SK-N-SH (cell line): ENCODE measurements at regions not wholly inside any gene's neighbourhood (a gene's known extent, or its start where the extent isn't known, plus 50 kb on each side); places are given as distances from the start of the nearest gene placed in this dataset.

Experiments used
- CTCF ChIA-PET: fragments of 300-600, 350-600 bp; formaldehyde crosslinking; extraction: SDS; loops from one replicate; lab custom pipeline; 2021; lab: Yijun Ruan, JAX
- POLR2A ChIA-PET: fragments of 350-600 bp; sonication (Branson Sonifier 250); formaldehyde crosslinking; extraction: SDS; loops from one replicate; lab custom pipeline; 2020; ENCODE audit warnings: antibody characterized with exemption, inconsistent platforms; lab: Yijun Ruan, JAX
- DNase-seq: peaks from one replicate; pipeline ENCODE4 v3.0.0; 2012
- H2AFZ ChIP-seq: fragments of 200-600 bp; sonication (generic); 2 replicates; pipeline ENCODE4 v1.8.1; 2016; ENCODE audit warnings: antibody characterized with exemption, mild to moderate bottlenecking, low read depth
- H3F3A ChIP-seq: fragments of 200-600 bp; sonication (generic); replicated peaks from 2 replicates; pipeline ENCODE3; 2016; ENCODE audit warnings: antibody characterized with exemption, mild to moderate bottlenecking; ENCODE audit not compliant: insufficient read depth
- H3K27ac ChIP-seq, 2 experiments: fragments of 200-500 bp in 1 of 2; fragments of 200-600 bp in 1 of 2; sonication (Bioruptor generic) in 1 of 2; sonication (generic), shearing (Covaris generic) in 1 of 2; 2 replicates each; pipeline versions ENCODE4 v1.5.1 to v1.6.1; 2014 to 2016; ENCODE audit warnings: low read depth in 2 of 2, inconsistent platforms in 1 of 2, low read length in 1 of 2, mild to moderate bottlenecking in 1 of 2, mixed read lengths in 1 of 2
- H3K27me3 ChIP-seq: fragments of 200-600 bp; sonication (generic), shearing (Covaris generic); 2 replicates; pipeline ENCODE4 v1.6.1; 2016; ENCODE audit warnings: mixed run types; ENCODE audit not compliant: insufficient read depth
- H3K36me3 ChIP-seq, 2 experiments: fragments of 200-500 bp in 1 of 2; fragments of 200-600 bp in 1 of 2; sonication (Bioruptor generic) in 1 of 2; sonication (generic) in 1 of 2; replicated peaks in 1 of 2; 2 replicates each; pipeline versions ENCODE3 to v1.5.1; 2014 to 2016; ENCODE audit warnings: low read length in 1 of 2, mild to moderate bottlenecking in 1 of 2; ENCODE audit not compliant: insufficient read depth in 2 of 2, control insufficient read depth in 1 of 2
- H3K4me1 ChIP-seq, 2 experiments: fragments of 200-500 bp in 1 of 2; fragments of 200-600 bp in 1 of 2; sonication (Bioruptor generic) in 1 of 2; sonication (generic), shearing (Covaris generic) in 1 of 2; 2 replicates each; pipeline versions ENCODE4 v1.5.1 to v1.6.1; 2014 to 2016; ENCODE audit warnings: low read depth in 1 of 2, low read length in 1 of 2, mixed run types in 1 of 2; ENCODE audit not compliant: insufficient read depth in 2 of 2, control insufficient read depth in 1 of 2
- H3K4me2 ChIP-seq: fragments of 200-600 bp; sonication (generic), shearing (Covaris generic); 2 replicates; pipeline ENCODE4 v1.6.1; 2017; ENCODE audit warnings: mixed run types
- H3K4me3 ChIP-seq, 2 experiments: fragments of 200-500 bp in 1 of 2; fragments of 200-600 bp in 1 of 2; sonication (Bioruptor generic) in 1 of 2; sonication (generic), shearing (Covaris generic) in 1 of 2; 2 replicates each; pipeline versions ENCODE4 v1.5.1 to v1.8.1; 2014 to 2016; ENCODE audit warnings: low read depth in 2 of 2, inconsistent platforms in 1 of 2, low read length in 1 of 2, mild to moderate bottlenecking in 1 of 2, mixed read lengths in 1 of 2, moderate library complexity in 1 of 2
- H3K79me2 ChIP-seq: fragments of 200-600 bp; sonication (generic); 2 replicates; pipeline ENCODE4 v1.8.1; 2017; ENCODE audit warnings: mild to moderate bottlenecking; ENCODE audit not compliant: insufficient read depth
- H3K9ac ChIP-seq: fragments of 200-600 bp; sonication (generic); 2 replicates; pipeline ENCODE4 v1.6.1; 2017; ENCODE audit warnings: mixed run types
- H3K9me2 ChIP-seq: fragments of 200-600 bp; sonication (generic); 2 replicates; pipeline ENCODE4 v1.6.1; 2017; ENCODE audit warnings: mixed run types
- H3K9me3 ChIP-seq: fragments of 200-600 bp; sonication (generic); 2 replicates; pipeline ENCODE4 v1.6.1; 2017; ENCODE audit warnings: mixed run types, mild to moderate bottlenecking, moderate library complexity
- H4K20me1 ChIP-seq: fragments of 200-600 bp; sonication (generic); 2 replicates; pipeline ENCODE4 v1.6.1; 2017; ENCODE audit warnings: mild to moderate bottlenecking, mixed run types; ENCODE audit not compliant: insufficient read depth
- ELF1 ChIP-seq: IDR thresholded peaks from 2 replicates; pipeline ENCODE4 v1.4.0; 2012
- EP300 ChIP-seq, 2 experiments: IDR thresholded peaks; 2 replicates each; pipeline versions ENCODE4 v1.4.0 to v1.6.1; 2012; ENCODE audit warnings: borderline replicate concordance in 1 of 2, low read depth in 1 of 2, low read length in 1 of 2
- FOXJ3 ChIP-seq: sonication (generic); formaldehyde crosslinking; IDR thresholded peaks from 2 replicates; pipeline ENCODE4 v1.5.1; 2020; ENCODE audit warnings: mild to moderate bottlenecking, missing genetic modification reagents
- GATA2 ChIP-seq: sonication (generic); formaldehyde crosslinking; IDR thresholded peaks from 2 replicates; pipeline ENCODE4 v1.5.0; 2020; ENCODE audit warnings: mild to moderate bottlenecking, missing genetic modification reagents
- JUND ChIP-seq: IDR thresholded peaks from 2 replicates; pipeline ENCODE4 v1.4.0; 2012
- NFIC ChIP-seq: IDR thresholded peaks from 2 replicates; pipeline ENCODE4 v1.4.0; 2012; ENCODE audit warnings: borderline replicate concordance
- POLR2AphosphoS5 ChIP-seq: IDR thresholded peaks from 2 replicates; pipeline ENCODE4 v1.6.1; 2012; ENCODE audit warnings: low read depth, low read length
- RAD21 ChIP-seq: IDR thresholded peaks from 2 replicates; pipeline ENCODE4 v1.6.1; 2012; ENCODE audit warnings: mild to moderate bottlenecking, low read length
- RFX5 ChIP-seq: IDR thresholded peaks from 2 replicates; pipeline ENCODE4 v1.6.1; 2012; ENCODE audit warnings: mild to moderate bottlenecking, improper control_type of control experiment, low read length
- RXRA ChIP-seq: IDR thresholded peaks from 2 replicates; pipeline ENCODE4 v1.4.0; 2012; ENCODE audit warnings: low read depth, mild to moderate bottlenecking, borderline replicate concordance
- SMC3 ChIP-seq: IDR thresholded peaks from 2 replicates; pipeline ENCODE4 v1.6.1; 2012; ENCODE audit warnings: low read depth, low read length, improper control_type of control experiment
- TCF12 ChIP-seq: IDR thresholded peaks from 2 replicates; pipeline ENCODE4 v1.4.0; 2012
- WGBS: methylation state at CpG from one replicate; pipeline ENCODE4 v1.1.6; 2017; ENCODE audit warnings: low lambda C conversion rate; 5-methylcytosine and 5-hydroxymethylcytosine counted together
- TF ChIP-seq, protein P1 (sequence below): fragments of 150-350 bp; IDR thresholded peaks from 2 replicates; pipeline ENCODE4 v1.6.1; 2017; ENCODE audit warnings: antibody characterized with exemption, low read length, low read depth, borderline replicate concordance
- TF ChIP-seq, protein P2 (sequence below): IDR thresholded peaks from 2 replicates; pipeline ENCODE4 v1.4.0; 2012; ENCODE audit warnings: low read depth, borderline replicate concordance
- TF ChIP-seq, protein P3 (sequence below): fragments of 150-350 bp; IDR thresholded peaks from 2 replicates; pipeline ENCODE4 v1.6.1; 2016; ENCODE audit warnings: mild to moderate bottlenecking, low read depth, low read length
- TF ChIP-seq, protein P4 (sequence below): IDR thresholded peaks from 2 replicates; pipeline ENCODE4 v1.6.1; 2012; ENCODE audit warnings: mild to moderate bottlenecking, low read depth, low read length, moderate library complexity

GRCh38 chr10:4678023-4678950 lies 147.7 kb upstream of the AKR1E2 start:
- H3K27ac ChIP-seq, result peak overlapping the region in 1 of 2 experiments; percentile 72; a peak in 2 of 4 replicates
- ChIA-PET POLR2A (no interaction called here), CTCF (no interaction called here)
- peaks cover 16% of the 10 kb centered on the region for H3K79me2 ChIP-seq
- H4K20me1 ChIP-seq, result no peaks in the 10 kb centered on the region
- H3K27me3 ChIP-seq, result no peaks in the 10 kb centered on the region
- DNase-seq, result no peak
- no peaks in the 10 kb centered on the region for H3K9me2 ChIP-seq
- H3K36me3 ChIP-seq, result no peaks in the 10 kb centered on the region
- TF ChIP-seq ELF1 (no peak), TCF12 (no peak; the same call in 1 of the 2 replicates), RAD21 (no peak), RFX5 (no peak), NFIC (no peak), GATA2 (CRISPR knock-in tag) (no peak), JUND (no peak), RXRA (no peak), SMC3 (no peak)
- TF ChIP-seq, protein P1, sequence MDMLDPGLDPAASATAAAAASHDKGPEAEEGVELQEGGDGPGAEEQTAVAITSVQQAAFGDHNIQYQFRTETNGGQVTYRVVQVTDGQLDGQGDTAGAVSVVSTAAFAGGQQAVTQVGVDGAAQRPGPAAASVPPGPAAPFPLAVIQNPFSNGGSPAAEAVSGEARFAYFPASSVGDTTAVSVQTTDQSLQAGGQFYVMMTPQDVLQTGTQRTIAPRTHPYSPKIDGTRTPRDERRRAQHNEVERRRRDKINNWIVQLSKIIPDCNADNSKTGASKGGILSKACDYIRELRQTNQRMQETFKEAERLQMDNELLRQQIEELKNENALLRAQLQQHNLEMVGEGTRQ, result no peak
- TF ChIP-seq, protein P2, sequence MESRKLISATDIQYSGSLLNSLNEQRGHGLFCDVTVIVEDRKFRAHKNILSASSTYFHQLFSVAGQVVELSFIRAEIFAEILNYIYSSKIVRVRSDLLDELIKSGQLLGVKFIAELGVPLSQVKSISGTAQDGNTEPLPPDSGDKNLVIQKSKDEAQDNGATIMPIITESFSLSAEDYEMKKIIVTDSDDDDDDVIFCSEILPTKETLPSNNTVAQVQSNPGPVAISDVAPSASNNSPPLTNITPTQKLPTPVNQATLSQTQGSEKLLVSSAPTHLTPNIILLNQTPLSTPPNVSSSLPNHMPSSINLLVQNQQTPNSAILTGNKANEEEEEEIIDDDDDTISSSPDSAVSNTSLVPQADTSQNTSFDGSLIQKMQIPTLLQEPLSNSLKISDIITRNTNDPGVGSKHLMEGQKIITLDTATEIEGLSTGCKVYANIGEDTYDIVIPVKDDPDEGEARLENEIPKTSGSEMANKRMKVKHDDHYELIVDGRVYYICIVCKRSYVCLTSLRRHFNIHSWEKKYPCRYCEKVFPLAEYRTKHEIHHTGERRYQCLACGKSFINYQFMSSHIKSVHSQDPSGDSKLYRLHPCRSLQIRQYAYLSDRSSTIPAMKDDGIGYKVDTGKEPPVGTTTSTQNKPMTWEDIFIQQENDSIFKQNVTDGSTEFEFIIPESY, result no peak
- H3K9ac ChIP-seq, result peak overlapping the region; percentile 28
- no peaks in the 10 kb centered on the region for H3K9me3 ChIP-seq
- H3F3A ChIP-seq, result peaks cover 20% of the 10 kb centered on the region
- H3K4me1 ChIP-seq, result peaks cover 0 to 10% of the 10 kb centered on the region in 2 experiments; a peak in 2 of 4 replicates
- WGBS, result 84% methylated on average over 11 of the region's 11 CpGs
- peak overlapping the region; percentile 4 for H3K4me2 ChIP-seq
- no peak overlapping the region; the same call in 1 of the 2 replicates for H2AFZ ChIP-seq
- no peak overlapping the region for H3K4me3 ChIP-seq

GRCh38 chr10:4677296-4678021 lies 148.5 kb upstream of the AKR1E2 start:
- peak overlapping the region in 1 of 2 experiments; percentile 72; a peak in 2 of 4 replicates for H3K27ac ChIP-seq
- H3K36me3 ChIP-seq, result no peaks in the 10 kb centered on the region
- peak overlapping the region; percentile 4 for H3K4me2 ChIP-seq
- no peaks in the 10 kb centered on the region for H4K20me1 ChIP-seq
- no peak overlapping the region; the same call in 1 of the 2 replicates for H2AFZ ChIP-seq
- H3K79me2 ChIP-seq, result peaks cover 20% of the 10 kb centered on the region
- no peaks in the 10 kb centered on the region for H3K27me3 ChIP-seq
- POLR2A ChIA-PET, result no interaction called here
- CTCF ChIA-PET, result interaction anchor here (0.7 to 1.0 kb wide), 3 partner anchors 9 to 89 kb away, joined by 3 to 5 read pairs (median 5); no protein-coding TSS in a partner anchor
- DNase-seq, result no peak
- 75% methylated on average over 5 of the region's 5 CpGs for WGBS
- no peak overlapping the region for H3K4me3 ChIP-seq
- H3K9me2 ChIP-seq, result no peaks in the 10 kb centered on the region
- peaks cover 21% of the 10 kb centered on the region for H3F3A ChIP-seq
- no peaks in the 10 kb centered on the region for H3K9me3 ChIP-seq
- H3K9ac ChIP-seq, result peak overlapping the region; percentile 28
- peaks cover 0 to 15% of the 10 kb centered on the region in 2 experiments; a peak in 2 of 4 replicates for H3K4me1 ChIP-seq
- TF ChIP-seq RFX5 (no peak), FOXJ3 (no peak), EP300 (IDR thresholded peaks at IDR 0.05; ENCODE audit: borderline replicate concordance in 1 of 2, low read depth in 1 of 2, low read length in 1 of 2) (no peak), NFIC (no peak), RXRA (no peak), POLR2AphosphoS5 (no peak), TCF12 (no peak)
- TF ChIP-seq, protein P3, sequence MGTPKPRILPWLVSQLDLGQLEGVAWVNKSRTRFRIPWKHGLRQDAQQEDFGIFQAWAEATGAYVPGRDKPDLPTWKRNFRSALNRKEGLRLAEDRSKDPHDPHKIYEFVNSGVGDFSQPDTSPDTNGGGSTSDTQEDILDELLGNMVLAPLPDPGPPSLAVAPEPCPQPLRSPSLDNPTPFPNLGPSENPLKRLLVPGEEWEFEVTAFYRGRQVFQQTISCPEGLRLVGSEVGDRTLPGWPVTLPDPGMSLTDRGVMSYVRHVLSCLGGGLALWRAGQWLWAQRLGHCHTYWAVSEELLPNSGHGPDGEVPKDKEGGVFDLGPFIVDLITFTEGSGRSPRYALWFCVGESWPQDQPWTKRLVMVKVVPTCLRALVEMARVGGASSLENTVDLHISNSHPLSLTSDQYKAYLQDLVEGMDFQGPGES, result no peak
- TF ChIP-seq, protein P4, sequence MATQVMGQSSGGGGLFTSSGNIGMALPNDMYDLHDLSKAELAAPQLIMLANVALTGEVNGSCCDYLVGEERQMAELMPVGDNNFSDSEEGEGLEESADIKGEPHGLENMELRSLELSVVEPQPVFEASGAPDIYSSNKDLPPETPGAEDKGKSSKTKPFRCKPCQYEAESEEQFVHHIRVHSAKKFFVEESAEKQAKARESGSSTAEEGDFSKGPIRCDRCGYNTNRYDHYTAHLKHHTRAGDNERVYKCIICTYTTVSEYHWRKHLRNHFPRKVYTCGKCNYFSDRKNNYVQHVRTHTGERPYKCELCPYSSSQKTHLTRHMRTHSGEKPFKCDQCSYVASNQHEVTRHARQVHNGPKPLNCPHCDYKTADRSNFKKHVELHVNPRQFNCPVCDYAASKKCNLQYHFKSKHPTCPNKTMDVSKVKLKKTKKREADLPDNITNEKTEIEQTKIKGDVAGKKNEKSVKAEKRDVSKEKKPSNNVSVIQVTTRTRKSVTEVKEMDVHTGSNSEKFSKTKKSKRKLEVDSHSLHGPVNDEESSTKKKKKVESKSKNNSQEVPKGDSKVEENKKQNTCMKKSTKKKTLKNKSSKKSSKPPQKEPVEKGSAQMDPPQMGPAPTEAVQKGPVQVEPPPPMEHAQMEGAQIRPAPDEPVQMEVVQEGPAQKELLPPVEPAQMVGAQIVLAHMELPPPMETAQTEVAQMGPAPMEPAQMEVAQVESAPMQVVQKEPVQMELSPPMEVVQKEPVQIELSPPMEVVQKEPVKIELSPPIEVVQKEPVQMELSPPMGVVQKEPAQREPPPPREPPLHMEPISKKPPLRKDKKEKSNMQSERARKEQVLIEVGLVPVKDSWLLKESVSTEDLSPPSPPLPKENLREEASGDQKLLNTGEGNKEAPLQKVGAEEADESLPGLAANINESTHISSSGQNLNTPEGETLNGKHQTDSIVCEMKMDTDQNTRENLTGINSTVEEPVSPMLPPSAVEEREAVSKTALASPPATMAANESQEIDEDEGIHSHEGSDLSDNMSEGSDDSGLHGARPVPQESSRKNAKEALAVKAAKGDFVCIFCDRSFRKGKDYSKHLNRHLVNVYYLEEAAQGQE, result no peak
